ENCODE measurements at regions not wholly inside any gene's neighbourhood (a gene's known extent, or its start where the extent isn't known, plus 50 kb on each side); places are given as distances from the start of the nearest gene placed in this dataset.

DNA sequence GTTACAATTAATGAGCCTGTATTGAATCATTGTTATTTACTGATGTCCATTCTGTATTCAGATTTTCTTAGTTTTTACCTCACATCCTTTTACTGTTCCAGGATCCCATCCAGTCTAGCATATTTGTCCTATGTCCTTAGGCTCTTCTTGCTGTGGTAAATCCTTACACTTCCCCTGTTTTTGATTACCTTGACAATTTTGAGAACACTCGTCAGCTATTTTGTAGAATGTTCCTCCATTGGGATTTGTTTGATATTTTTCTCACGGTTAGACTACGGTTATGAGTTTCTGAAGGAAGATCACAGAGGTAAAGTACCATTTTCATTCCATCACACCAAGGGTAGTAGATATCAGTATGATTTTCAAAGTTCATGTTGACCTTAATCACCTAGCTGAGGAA is 202.3 kb downstream of the AKAIN1 start:
- H3K36me3 ChIP-seq (replicated peaks; ENCODE audit: low read depth, low read length) = no peaks in the 10 kb centered on the region
- H3K4me1 ChIP-seq (ENCODE audit: low read length) = no peaks in the 10 kb centered on the region
- H3K4me3 ChIP-seq (ENCODE audit: low read length) = no peak overlapping the region
- H3K79me2 ChIP-seq (ENCODE audit: low read length) = no peaks in the 10 kb centered on the region
- TF ChIP-seq, protein P1, sequence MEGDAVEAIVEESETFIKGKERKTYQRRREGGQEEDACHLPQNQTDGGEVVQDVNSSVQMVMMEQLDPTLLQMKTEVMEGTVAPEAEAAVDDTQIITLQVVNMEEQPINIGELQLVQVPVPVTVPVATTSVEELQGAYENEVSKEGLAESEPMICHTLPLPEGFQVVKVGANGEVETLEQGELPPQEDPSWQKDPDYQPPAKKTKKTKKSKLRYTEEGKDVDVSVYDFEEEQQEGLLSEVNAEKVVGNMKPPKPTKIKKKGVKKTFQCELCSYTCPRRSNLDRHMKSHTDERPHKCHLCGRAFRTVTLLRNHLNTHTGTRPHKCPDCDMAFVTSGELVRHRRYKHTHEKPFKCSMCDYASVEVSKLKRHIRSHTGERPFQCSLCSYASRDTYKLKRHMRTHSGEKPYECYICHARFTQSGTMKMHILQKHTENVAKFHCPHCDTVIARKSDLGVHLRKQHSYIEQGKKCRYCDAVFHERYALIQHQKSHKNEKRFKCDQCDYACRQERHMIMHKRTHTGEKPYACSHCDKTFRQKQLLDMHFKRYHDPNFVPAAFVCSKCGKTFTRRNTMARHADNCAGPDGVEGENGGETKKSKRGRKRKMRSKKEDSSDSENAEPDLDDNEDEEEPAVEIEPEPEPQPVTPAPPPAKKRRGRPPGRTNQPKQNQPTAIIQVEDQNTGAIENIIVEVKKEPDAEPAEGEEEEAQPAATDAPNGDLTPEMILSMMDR (IDR thresholded peaks at IDR 0.05; ENCODE audit: low read depth, low read length) = no peak
- TF ChIP-seq EZH2phosphoT487 (IDR thresholded peaks at IDR 0.05; ENCODE audit: low read depth) = no peak
- no peaks in the 10 kb centered on the region for H3K9me3 ChIP-seq (ENCODE audit: insufficient read depth, low read length)
- H4K20me1 ChIP-seq (ENCODE audit: insufficient read depth, low read length) = no peaks in the 10 kb centered on the region
- H3K27ac ChIP-seq (ENCODE audit: low read length) = no peak overlapping the region
- H3K4me2 ChIP-seq (ENCODE audit: low read length) = no peak overlapping the region
- no peak overlapping the region for H2AFZ ChIP-seq (ENCODE audit: low read depth, low read length)
- no peak overlapping the region for H3K9ac ChIP-seq (ENCODE audit: low read length)
- no peaks in the 10 kb centered on the region for H3K27me3 ChIP-seq (ENCODE audit: low read depth, low read length)

DNA sequence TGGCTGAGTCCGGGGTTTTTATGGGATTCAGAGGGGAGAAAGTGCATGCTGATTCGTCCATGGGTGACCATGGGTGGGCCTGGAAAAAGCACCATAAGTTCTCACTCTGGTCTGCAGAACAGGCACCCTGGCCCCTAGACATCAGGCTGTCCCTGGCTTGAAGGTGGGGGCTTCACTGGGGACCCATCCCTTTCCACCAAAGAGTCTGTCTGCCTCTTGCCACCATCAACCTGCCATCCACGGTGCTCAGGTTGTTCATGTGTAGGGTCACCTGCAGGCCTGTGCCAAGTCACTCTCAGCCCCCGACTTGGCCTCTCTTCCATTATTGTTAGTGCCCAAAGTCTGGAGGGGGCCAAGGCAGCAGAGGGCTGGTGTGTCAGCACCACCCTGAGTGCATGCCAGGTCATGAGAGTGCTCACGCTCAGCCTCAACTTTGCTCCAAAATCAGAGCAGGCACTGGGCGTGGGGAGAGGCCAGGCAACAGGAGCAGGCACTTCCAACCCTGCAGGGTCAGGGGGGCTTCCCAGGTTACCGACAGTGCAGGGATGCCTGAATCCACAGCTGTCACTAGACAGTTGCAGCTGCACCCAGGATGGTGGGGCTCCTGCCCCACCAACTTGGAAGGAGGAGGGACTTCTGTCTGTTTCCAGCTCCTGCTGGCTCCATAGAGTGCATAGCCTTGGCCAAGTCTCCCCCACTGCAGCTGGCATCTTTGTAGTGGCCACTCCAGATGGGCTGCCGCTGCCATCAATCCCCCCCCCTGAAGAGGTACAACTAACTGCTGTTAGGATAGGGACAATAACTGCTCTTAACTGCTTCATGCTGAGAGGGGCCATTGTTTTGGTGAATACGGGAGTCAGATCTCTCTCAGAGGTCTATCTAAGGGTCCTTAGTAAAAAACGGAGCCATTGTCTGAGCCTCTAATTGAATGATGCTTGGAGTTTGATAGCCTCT is 209.3 kb downstream of the AKAIN1 start:
- Histone ChIP-seq H3K4me3 (ENCODE audit: low read length) (no peak overlapping the region), H3K79me2 (ENCODE audit: low read length) (no peaks in the 10 kb centered on the region), H4K20me1 (ENCODE audit: insufficient read depth, low read length) (no peaks in the 10 kb centered on the region), H3K36me3 (replicated peaks; ENCODE audit: low read depth, low read length) (no peaks in the 10 kb centered on the region), H3K9ac (ENCODE audit: low read length) (no peak overlapping the region), H3K4me1 (ENCODE audit: low read length) (no peaks in the 10 kb centered on the region), H2AFZ (ENCODE audit: low read depth, low read length) (no peak overlapping the region), H3K4me2 (ENCODE audit: low read length) (no peak overlapping the region), H3K9me3 (ENCODE audit: insufficient read depth, low read length) (no peaks in the 10 kb centered on the region), H3K27me3 (ENCODE audit: low read depth, low read length) (no peaks in the 10 kb centered on the region), H3K27ac (ENCODE audit: low read length) (no peak overlapping the region)
- no peak for TF ChIP-seq EZH2phosphoT487 (IDR thresholded peaks at IDR 0.05; ENCODE audit: low read depth)
- TF ChIP-seq, protein P1 (IDR thresholded peaks at IDR 0.05; ENCODE audit: low read depth, low read length) = no peak

DNA sequence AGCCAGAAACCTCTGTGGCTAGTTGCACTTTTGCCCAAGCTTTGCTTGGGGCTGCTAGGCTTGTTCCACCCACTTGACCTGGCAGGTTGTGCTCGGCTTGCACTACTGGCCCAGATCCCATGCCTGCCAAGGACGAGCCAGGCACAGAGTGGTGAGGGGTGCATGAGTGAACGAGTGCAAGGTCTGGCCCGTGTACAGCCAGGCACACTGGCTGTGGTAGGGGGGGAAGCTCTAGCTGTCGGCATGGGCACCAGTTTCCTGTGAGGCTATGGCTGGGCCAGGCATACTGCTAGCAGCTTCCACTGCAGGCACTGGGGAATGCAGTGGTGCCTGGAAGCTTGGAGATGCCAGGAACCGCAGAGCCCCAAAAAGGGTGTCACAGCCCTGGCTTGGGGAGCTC is 210.4 kb downstream of the AKAIN1 start:
- no peaks in the 10 kb centered on the region for H3K27me3 ChIP-seq (ENCODE audit: low read depth, low read length)
- H3K4me2 ChIP-seq (ENCODE audit: low read length) = no peak overlapping the region
- H3K79me2 ChIP-seq (ENCODE audit: low read length) = no peaks in the 10 kb centered on the region
- no peaks in the 10 kb centered on the region for H3K4me1 ChIP-seq (ENCODE audit: low read length)
- H3K9me3 ChIP-seq (ENCODE audit: insufficient read depth, low read length) = no peaks in the 10 kb centered on the region
- H2AFZ ChIP-seq (ENCODE audit: low read depth, low read length) = no peak overlapping the region
- H3K36me3 ChIP-seq (replicated peaks; ENCODE audit: low read depth, low read length) = no peaks in the 10 kb centered on the region
- no peak for TF ChIP-seq EZH2phosphoT487 (IDR thresholded peaks at IDR 0.05; ENCODE audit: low read depth)
- TF ChIP-seq, protein P1 (IDR thresholded peaks at IDR 0.05; ENCODE audit: low read depth, low read length) = no peak
- no peaks in the 10 kb centered on the region for H4K20me1 ChIP-seq (ENCODE audit: insufficient read depth, low read length)
- no peak overlapping the region for H3K4me3 ChIP-seq (ENCODE audit: low read length)
- no peak overlapping the region for H3K9ac ChIP-seq (ENCODE audit: low read length)
- H3K27ac ChIP-seq (ENCODE audit: low read length) = no peak overlapping the region

DNA sequence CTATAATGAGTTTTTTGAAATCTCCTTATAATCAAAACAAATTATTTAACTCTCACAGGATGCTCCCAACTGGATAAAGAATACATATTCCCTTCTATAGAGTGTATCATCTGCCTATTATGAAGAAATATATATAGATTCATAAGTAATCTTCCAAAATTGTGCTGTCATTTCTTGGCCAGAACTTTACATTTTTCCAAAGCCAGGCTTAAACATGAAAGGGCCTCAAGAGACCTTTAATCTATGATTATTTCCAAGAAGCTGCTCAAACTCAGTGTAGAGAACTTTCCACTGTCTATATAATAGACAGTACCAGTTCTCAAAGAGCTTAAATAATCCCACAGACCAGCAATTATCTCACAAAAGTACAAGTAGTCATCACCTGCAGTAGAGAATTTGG is 211.0 kb downstream of the AKAIN1 start:
- Histone ChIP-seq H3K4me3 (ENCODE audit: low read length) (no peak overlapping the region), H4K20me1 (ENCODE audit: insufficient read depth, low read length) (no peaks in the 10 kb centered on the region)

More for the DNA sequence above, 211.0 kb downstream of the AKAIN1 start:
- Histone ChIP-seq H2AFZ (ENCODE audit: low read depth, low read length) (no peak overlapping the region), H3K36me3 (replicated peaks; ENCODE audit: low read depth, low read length) (no peaks in the 10 kb centered on the region), H3K4me2 (ENCODE audit: low read length) (no peak overlapping the region), H3K9me3 (ENCODE audit: insufficient read depth, low read length) (no peaks in the 10 kb centered on the region), H3K79me2 (ENCODE audit: low read length) (no peaks in the 10 kb centered on the region), H3K27ac (ENCODE audit: low read length) (no peak overlapping the region), H3K27me3 (ENCODE audit: low read depth, low read length) (no peaks in the 10 kb centered on the region), H3K4me1 (ENCODE audit: low read length) (no peaks in the 10 kb centered on the region), H3K9ac (ENCODE audit: low read length) (no peak overlapping the region)
- TF ChIP-seq, protein P1 (IDR thresholded peaks at IDR 0.05; ENCODE audit: low read depth, low read length) = no peak
- no peak for TF ChIP-seq EZH2phosphoT487 (IDR thresholded peaks at IDR 0.05; ENCODE audit: low read depth)
